NCI-H2227 (cell line): ENCODE measurements at regions not wholly inside any gene's neighbourhood (a gene's known extent, or its start where the extent isn't known, plus 50 kb on each side); places are given as distances from the start of the nearest gene placed in this dataset.

Experiments used
- DNase-seq: peaks from one replicate; lab custom pipeline; 2025; ENCODE audit not compliant: unreplicated experiment; lab: John Stamatoyannopoulos, UW

DNA sequence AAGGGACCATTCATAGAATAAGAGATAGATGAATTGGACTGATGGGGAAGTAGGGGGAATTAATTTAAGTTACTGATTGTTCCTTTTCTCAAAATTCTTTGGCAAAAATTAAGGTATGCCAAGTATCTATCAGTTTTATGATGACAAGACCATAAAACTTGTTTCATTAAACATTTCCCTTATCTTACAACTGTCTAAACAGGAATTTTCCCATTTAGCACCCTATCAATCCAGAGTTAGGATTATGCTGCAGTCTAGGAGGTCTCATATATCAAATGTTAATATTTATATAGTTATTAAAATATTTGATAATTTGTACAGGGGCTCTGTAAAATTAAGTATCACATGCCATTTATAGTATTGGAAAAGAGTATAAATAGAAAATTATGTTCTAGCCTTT is 51.5 kb upstream of the ARID1B start:
- no peak for DNase-seq

DNA sequence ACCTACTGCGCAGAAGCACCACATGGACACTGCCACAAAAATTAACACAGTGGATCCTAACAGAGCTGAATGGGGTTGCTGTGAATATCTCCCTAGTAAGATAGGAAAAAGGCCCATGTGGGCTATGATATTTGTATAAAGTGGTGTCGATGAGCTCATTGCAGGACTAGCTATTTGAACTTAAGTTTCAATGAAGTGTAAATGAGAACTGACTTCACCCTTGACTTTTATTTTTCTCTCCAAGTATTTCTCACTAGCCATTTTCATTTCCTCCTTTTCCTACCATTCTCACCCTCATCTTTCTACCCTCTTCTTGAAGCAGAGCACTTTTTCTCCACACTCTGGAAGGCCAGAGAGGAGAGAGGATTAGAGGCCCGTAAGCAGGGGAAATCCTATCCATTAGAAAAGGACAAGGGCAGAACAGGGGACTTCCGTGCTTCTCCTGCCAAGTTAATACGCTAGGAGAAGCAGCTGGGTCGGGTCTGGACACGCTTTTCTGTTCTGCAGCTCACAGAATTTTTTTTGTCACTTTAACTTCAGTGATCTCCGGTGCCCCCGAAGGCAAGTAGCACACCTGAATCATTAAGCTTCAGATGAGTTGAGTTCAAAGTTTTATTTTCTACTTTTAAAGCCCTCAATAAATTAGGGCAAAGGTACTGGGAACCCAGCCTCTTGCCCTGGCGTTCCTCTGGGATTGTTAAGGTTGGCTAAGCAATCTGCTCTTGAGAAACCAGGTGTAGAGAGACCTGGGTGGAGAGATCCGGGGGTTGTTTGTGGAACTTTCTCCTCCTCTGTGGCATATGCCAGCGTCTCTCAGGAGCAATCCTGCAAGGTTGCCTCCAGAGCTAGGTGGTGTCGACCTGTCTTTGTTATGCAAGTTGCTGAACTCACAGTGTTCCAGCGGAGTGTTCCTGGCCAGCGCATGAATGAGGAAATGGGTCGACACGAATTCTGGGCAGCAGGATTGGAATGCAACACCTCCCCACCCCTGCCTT is 56.2 kb upstream of the ARID1B start:
- DNase-seq, result no peak

DNA sequence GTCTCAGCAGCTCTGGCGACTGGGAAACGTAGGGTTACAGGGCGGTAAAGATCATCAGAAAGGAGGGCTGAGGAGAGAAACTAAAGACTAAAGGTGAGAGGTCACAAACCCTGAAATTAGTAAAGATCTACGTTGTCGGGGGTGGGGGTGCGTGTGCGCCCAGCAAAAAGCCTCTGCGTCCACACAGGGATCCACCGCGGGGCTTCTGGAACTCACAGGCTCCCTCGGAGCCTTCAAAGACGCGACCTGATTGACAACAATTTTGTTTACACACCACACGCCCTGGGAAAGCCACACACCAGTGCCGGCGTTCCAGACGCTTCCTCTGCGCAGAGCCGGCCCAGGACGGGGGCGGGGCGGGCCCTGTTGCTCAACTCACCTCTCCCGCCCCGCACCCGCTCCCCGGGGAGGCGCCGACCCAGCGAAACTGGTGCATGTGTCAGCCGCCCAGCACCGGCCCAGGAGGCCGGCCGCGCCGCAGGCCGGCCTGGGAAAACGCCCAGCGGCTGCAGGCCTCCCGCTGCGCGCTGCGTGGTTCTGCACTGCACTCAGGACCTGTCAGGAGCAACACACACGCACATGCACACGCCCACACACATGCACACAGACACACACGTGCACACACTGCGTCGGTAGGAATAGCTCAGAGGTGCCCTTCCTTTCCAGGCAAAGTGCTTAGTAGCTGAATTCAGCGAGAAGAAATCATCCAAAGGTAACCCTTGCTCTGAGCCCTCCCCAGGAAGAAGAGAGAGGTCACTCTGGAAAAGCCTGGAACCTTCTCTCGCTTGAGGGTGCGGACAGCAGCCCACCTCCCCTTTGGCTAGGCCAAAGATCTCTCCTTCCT is 57.2 kb upstream of the ARID1B start:
- peak; percentile 62 for DNase-seq

GRCh38 chr6:156719395-156719719 is 57.8 kb upstream of the ARID1B start:
- no peak for DNase-seq

GRCh38 chr6:156718647-156719394 is 58.4 kb upstream of the ARID1B start:
- no peak for DNase-seq

DNA sequence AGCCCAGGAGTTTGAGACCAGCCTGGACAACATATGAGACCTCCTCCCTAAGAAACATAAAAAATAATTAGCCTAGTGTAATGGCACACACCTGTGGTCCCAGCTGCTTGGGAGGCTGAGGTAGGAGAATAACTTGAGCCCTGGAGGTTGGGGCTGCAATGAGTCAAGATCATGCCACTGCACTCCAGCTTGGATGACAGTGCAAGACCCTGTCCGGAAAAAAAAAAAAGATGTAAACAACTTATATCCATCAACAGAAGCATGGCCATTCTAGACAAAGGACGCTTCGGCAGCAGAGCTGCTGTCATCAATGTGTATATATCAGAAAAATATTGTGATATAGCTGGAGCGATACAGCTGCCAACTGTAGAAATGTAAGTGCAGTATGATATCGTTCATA is 59.6 kb upstream of the ARID1B start:
- DNase-seq, result no peak

DNA sequence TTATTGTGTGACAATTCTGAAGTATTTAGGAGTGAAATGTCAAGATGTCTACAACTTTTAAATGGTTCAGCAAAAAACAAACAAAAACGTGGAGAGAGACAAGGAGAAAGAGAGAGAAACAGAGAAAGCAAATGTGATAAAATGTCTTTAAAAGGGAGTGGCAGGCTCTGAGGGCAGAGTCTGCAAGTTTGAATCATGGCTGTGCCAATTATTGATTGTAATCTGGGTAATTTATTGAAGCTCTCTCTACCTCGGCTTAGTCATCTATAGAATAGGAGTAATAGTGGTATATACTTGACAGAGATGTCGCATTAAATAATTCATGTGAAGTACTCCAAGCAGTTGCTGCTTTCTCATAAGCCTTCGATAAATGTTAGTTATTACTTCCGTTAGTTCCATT is 61.3 kb upstream of the ARID1B start:
- DNase-seq, result no peak

DNA sequence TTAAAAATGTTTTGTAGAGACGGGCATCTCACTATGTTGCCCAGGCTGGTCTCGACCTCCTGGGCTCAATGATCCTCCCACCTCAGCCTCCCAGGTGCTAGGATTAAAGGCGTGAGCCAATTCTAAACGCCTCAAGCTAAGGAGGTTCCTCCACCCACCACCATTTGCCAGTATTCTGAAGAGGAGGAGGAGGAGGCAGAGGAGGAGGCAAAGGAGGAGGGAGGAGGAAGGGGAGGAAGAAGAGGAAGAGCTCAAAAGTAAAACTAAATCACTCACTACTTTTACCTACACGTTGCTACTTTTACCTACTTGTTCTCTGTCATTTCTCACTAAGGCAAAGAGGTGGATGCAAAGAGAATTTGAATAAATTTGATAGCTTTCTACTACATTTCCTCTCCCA is 63.6 kb upstream of the ARID1B start:
- DNase-seq, result no peak

DNA sequence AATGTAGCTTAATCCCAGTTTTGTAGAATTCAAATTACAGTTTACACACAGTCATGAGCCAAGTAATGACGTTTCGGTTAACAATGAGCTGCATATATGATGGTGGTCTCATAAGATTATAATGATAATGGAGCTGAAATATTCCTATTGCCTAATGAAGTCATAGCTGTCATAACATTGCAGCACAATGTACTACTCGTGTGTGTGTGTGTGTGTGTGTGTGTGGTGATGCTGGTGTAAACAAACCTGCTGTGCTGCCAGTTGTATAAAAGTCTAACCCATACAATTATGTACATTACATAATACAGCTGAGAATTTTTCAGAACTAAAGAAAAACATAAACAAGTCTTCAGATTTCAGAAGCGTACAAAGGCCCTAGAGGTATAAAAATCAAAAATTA is 66.7 kb upstream of the ARID1B start:
- DNase-seq, result no peak

- no peak for DNase-seq
Measured at GRCh38 chr6:156707818-156708217, 69.4 kb upstream of the ARID1B start.

GRCh38 chr6:156703719-156704118 is 73.5 kb upstream of the ARID1B start:
- no peak for DNase-seq

DNA sequence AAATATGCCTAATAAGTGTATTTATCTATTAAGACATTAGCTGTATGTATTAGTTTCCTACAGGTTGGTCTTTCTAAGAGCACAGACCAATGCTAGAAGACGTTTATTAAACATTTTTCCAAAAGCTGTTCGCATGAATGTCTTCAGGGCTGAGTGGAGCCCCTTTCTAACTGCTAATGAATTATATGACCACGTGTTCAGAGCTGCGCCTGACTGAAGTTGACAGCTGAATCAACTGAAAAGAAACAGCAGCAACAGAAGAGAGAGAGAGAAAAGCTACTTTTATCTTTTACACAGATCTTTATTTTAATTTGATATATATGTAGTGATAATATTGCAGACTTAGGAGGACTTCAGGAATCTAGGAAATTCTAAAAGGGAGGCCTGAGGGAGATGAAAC is 75.2 kb upstream of the ARID1B start:
- no peak for DNase-seq

DNA sequence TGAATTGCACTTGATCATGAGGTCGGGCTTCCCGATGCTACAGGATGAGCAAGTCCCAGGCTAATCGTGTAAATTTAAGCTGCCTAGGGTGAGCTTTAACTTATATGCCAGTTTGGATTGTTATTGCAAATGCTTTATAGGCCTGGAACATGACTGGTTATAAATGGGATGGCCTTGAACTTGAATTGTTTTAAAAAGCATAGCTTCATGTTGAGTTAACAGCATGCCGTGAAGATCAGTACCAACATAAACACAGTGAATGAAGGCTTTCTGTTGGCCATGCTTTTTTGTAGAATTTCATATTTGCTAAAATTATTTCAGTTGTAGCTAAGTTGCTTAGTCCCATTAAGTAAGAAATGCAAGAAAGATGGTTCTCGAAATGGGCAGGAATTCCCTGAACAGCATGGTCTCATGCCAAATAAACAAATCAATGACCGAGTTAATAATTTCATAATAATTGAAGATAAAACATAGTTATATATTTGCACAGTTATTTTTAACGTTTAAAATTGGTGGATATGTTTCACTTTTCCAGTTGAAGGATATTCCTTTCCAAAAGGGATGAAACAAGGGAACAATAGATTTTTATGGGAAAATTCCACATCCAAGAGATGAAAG is 76.6 kb upstream of the ARID1B start:
- DNase-seq, result no peak

- no peak for DNase-seq
Measured at GRCh38 chr6:156699935-156700334, 77.2 kb upstream of the ARID1B start.

GRCh38 chr6:156699017-156699421 is 78.2 kb upstream of the ARID1B start:
- no peak for DNase-seq

DNA sequence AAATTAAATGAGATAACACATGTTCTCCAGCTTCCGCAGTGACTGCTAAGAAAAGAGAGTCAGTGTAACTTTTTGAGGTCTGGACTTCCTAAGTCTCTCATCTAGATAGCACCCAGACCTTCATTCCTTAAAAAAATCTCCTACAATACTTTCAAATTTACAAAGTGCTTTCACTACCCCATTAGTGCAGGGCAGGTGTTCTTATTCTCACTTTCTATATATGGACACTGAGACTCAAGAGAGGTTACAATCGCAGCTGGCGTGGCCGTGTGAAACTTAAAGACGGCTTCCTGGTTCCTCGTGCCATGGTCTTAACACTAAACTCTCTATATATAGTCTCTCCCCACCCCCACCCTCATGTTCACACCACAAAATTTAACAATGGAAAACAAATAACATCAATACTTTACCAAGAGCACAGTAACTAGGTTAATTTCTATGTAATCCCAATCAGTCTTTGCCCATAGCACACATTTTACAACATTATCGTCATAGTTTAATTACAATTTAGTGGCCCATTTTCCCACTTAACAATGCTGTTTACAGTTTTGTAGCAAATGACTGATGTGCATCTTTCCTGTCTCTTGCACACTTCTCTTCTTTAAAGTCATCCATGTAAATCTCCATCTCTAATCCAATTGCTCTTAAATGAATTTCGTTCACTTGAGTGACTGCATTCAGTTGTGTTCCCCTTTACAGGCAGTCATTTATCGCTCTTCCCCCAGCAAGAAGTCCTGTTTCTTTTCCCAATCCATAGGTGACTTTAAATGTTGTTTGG is 78.8 kb upstream of the ARID1B start:
- DNase-seq, result no peak

DNA sequence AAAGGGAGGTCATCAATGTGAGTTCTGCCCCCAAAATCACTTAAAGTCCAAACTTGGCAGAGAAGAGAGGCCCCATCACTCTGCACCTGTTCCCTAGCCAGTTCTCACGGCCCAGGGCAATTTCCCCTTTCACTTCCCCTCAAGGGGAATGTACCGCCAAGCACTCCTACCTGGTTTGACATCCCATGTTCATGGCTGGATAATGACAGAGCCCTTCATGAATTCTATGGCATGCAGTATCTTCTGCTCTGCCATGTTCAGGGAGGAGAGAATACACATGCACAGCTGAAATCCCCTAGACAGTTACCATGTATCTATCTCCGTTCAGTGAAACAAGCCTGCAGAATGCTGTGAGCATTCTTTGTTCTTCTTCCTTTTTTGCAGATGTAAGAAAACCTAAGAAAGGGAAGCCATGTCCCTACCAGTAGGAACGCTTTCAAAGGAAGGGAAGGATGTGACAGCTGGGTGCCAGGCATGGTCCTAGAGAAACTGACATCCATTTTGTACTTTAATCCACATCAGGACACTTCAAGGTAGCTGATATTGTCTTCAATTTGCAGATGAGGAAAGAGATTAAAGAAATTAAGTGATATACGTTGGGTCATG is 79.8 kb upstream of the ARID1B start:
- no peak for DNase-seq

DNA sequence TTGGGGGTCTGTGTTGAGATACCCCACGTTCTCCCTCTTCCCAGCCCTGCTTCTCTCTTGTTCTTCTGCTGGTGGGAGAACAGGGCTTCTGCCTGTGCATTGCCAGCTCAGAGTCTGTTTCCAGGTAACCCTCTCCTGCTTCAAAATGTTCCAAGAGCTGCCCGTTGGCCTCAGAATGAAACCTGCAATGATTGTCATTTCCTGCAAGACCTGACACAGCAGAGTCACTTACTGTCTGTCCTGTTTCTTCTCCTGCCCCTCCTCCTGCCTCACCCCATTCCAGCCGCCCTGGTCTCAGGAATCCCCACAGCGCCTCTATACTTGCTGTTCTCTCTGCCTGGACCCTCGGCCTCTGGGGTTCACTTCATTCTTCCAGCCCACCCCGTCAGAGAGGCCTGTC is 81.4 kb upstream of the ARID1B start:
- DNase-seq, result no peak

DNA sequence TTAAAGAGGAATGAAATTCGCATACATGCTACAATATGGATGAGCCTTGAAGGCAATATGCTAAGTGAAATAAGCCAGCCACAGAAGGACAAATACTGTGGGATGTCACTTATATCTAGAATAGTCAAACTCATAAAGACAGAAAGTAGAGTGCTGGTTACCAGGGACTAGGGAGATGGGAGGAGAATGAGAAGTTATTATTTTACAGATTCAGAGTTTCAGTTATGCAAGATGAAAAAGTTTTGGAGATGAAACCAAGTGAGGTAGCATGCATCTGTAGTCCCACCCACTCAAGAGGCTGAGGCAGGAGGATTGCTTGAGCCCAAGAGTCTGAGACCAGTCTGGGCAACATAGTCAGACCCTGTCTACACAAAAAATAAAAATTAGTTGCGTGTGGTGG is 82.5 kb upstream of the ARID1B start:
- no peak for DNase-seq

DNA sequence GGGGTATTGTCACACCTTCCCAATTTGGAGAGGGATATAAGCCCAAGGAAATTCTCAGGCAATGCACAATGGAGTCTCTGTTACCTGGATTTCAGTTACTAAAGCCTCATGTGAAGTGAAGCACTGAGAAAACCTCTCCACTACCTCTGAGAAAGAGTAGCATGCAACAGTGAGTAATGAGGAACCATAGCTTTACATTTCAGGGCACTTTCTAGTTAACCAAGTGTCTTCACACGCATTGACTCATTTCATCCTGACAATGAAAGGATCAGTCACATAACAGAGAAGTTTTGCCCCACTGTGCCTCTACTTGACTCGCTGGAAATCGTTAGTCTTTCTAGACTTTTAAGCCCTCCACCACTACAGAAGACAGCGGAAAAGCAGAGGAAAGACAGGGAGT is 86.2 kb upstream of the ARID1B start:
- no peak for DNase-seq
